ENCODE measurements at regions not wholly inside any gene's neighbourhood (a gene's known extent, or its start where the extent isn't known, plus 50 kb on each side); places are given as distances from the start of the nearest gene placed in this dataset.

- TF ChIP-seq CTCF (IDR thresholded peaks at IDR 0.05; ENCODE audit: borderline replicate concordance, insufficient read depth, low read depth, low read length), result no peak
These were observed 432.8 kb downstream of the HDGFL1 start for GRCh38 chr6:23002044-23002619.

GRCh38 chr6:23003671-23004467 lies 434.5 kb downstream of the HDGFL1 start:
- H3K4me3 ChIP-seq (ENCODE audit: low read depth, low read length), result no peak overlapping the region
- TF ChIP-seq CTCF (IDR thresholded peaks at IDR 0.05; ENCODE audit: borderline replicate concordance, insufficient read depth, low read depth, low read length), result no peak

More at GRCh38 chr6:23002044-23002619, 432.8 kb downstream of the HDGFL1 start:
- no peak overlapping the region for H3K4me3 ChIP-seq (ENCODE audit: low read depth, low read length)

- H3K4me3 ChIP-seq (ENCODE audit: low read depth, low read length), result no peak overlapping the region
- TF ChIP-seq CTCF (IDR thresholded peaks at IDR 0.05; ENCODE audit: borderline replicate concordance, insufficient read depth, low read depth, low read length), result no peak
These were observed 437.3 kb downstream of the HDGFL1 start for GRCh38 chr6:23006656-23007055.

- no peak overlapping the region for H3K4me3 ChIP-seq (ENCODE audit: low read depth, low read length)
- TF ChIP-seq CTCF (IDR thresholded peaks at IDR 0.05; ENCODE audit: borderline replicate concordance, insufficient read depth, low read depth, low read length), result no peak
These were observed 442.2 kb downstream of the HDGFL1 start for GRCh38 chr6:23011615-23012014.

GRCh38 chr6:23013776-23014175 lies 444.4 kb downstream of the HDGFL1 start:
- TF ChIP-seq CTCF (IDR thresholded peaks at IDR 0.05; ENCODE audit: borderline replicate concordance, insufficient read depth, low read depth, low read length), result no peak
- no peak overlapping the region for H3K4me3 ChIP-seq (ENCODE audit: low read depth, low read length)

- no peak for TF ChIP-seq CTCF (IDR thresholded peaks at IDR 0.05; ENCODE audit: borderline replicate concordance, insufficient read depth, low read depth, low read length)
- no peak overlapping the region for H3K4me3 ChIP-seq (ENCODE audit: low read depth, low read length)
These were observed 447.3 kb downstream of the HDGFL1 start for GRCh38 chr6:23016696-23017095.

- no peak overlapping the region for H3K4me3 ChIP-seq (ENCODE audit: low read depth, low read length)
- TF ChIP-seq CTCF (IDR thresholded peaks at IDR 0.05; ENCODE audit: borderline replicate concordance, insufficient read depth, low read depth, low read length), result no peak
These were observed 452.1 kb downstream of the HDGFL1 start for GRCh38 chr6:23021487-23021886.

Measured in GM12875 (cell line).